ENCODE measurements at regions not wholly inside any gene's neighbourhood (a gene's known extent, or its start where the extent isn't known, plus 50 kb on each side); places are given as distances from the start of the nearest gene placed in this dataset.

DNA sequence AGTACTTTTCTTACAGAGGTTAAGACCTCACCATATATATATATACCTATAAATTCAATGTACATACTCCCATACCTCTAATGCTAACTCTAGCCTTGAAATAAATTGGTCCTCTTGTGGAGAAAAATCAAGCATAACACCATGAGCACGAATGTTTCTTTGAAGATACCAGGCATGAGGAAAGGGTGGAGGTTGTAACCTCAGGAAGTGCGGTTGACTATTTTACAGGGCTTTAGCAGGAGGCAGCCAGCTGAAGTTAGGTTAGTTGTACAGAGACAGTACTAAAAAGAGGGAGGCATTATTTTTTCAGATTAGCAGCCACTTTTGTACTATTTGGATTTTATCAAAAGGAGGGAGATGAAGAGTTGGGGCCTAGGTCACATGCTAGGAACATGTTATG lies 767.0 kb downstream of the OTOL1 start:
- ChIA-PET POLR2A (no interaction called here), CTCF (no interaction called here)

DNA sequence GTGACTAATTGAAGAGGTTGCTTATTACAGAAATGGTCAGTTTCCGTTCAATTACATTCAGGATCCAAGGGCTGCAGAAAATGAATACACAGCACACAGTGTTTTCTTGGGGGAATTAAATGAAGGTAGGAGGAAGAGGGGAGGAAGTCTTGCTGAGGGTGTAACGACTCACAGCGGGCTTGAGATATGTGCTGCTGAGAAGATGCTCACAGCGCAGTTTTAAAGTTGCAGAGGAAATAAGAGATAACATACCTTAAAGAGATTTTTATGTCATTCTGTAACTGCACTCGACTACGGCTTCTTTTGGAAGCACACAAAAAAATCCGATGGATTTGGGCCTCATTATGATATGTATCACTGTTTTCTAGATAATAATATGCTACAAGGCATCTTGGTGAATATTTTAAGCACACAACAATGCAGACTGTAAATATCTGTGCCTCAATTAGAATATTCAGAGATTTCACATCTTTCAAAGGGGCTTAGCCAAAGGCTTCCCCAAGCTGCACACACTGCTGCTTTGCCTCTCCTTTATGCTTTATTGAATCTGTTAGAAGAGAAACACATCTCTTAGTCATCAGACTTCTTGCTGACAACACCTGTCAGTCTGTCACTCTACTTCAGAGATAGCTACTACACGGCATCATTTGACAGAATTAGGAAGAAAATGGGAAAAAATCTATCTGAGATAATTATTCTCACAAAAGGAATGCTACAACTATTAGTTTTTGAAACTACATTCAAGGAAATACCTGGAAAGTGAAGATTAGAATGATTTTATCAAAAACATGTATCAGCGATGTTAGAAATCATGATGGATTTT lies 773.2 kb downstream of the OTOL1 start:
- CTCF ChIA-PET = no interaction called here
- POLR2A ChIA-PET = no interaction called here

DNA sequence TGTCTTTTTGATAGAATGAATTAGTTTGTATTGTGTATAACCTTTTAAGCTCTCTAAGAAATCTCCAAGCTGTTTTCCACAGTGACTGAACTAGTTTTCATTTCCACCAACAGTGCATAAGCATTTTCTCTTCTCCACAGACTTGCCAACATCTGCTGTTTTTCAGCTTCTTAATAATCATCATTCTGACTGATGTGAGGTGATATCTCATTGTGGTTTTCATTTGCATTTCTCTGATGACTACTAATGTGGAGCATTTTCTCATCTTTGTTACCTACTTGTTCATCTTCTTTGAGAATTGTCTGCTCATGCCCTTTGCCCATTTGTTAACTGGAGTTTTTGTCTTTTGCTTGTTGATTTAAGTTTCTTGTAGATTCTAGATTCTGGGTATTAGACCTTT lies 777.5 kb downstream of the OTOL1 start:
- ChIA-PET CTCF (no interaction called here), POLR2A (interaction anchor here (0.6 kb wide), 1 partner anchor 86 kb away, joined by 4 read pairs; no protein-coding TSS in a partner anchor)

DNA sequence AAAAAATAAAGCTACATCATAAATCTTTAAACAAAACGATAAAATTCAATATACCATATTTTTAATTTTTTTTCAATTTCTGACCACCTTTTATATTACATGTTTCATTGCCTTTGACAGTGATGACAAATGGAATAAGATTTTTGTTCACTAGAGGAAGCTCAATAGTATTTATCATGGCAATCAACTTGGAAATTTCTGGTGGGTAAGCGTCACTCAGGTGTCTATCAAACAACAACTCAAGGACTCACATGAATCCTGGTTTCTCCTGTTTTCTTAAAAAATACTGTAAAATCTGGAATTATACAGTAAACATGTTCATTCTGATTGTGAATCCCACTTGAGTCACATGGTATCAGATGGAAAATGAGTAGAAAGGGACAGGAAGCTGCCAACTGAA lies 782.2 kb downstream of the OTOL1 start:
- ChIA-PET CTCF (no interaction called here), POLR2A (no interaction called here)

DNA sequence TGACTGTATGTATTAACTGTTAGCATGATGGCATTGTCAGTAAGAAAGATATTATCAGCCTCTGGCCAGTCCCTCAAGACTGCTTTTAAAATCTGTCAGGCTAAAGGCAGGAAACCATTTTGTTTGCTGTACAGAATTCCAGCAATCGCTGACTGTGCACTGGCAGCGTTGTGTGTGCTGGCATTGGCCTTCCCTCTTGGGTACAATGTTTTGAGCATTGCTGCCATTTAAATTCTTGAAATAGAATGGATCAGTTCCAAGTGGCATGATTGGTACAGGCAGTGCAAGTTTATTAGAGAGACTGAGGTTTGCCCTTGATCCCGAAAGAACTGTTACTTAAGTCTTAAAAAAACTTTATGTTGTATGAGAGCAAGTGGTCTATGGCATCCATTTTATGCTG lies 788.7 kb downstream of the OTOL1 start:
- CTCF ChIA-PET = no interaction called here

DNA sequence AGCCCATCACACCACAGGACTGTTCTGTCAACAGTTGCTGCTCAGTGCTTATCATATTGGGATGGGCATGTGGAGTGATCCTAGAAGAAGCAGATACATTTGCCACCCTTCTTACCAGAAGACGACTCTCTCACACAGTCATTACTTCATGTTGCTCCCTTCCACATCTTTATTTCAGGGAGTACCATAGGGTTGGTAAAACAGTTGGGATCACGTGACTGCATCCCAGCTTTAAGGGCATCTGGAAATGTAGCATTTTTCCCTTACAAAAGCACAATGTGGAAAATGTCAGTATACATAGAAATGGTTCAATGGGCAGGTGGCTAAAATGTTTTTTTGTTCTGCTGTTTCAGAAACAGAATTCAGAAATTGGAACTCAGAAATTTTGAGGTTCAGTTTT lies 791.0 kb downstream of the OTOL1 start:
- CTCF ChIA-PET = no interaction called here
- POLR2A ChIA-PET = no interaction called here

More for the DNA sequence above, 788.7 kb downstream of the OTOL1 start:
- POLR2A ChIA-PET = no interaction called here

DNA sequence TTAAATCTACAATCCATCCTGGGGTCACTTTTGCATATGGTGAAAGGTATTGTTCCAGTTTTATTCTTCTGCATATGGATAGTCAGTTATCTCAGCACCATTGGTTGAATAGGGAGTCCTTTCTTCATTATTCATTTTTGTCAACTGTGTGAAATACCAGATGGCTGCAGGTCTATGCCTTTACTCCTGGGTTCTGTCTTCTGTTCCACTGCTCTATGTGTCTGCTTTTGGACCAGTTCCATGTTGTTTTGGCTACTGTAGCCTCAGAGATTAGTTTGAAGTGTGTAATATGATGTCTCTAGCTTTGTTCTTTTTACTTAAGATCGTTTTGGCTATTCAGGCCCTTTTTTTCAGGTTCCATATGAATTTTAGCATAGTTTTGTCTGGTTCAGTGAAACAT lies 795.8 kb downstream of the OTOL1 start:
- POLR2A ChIA-PET = no interaction called here
- CTCF ChIA-PET = no interaction called here

DNA sequence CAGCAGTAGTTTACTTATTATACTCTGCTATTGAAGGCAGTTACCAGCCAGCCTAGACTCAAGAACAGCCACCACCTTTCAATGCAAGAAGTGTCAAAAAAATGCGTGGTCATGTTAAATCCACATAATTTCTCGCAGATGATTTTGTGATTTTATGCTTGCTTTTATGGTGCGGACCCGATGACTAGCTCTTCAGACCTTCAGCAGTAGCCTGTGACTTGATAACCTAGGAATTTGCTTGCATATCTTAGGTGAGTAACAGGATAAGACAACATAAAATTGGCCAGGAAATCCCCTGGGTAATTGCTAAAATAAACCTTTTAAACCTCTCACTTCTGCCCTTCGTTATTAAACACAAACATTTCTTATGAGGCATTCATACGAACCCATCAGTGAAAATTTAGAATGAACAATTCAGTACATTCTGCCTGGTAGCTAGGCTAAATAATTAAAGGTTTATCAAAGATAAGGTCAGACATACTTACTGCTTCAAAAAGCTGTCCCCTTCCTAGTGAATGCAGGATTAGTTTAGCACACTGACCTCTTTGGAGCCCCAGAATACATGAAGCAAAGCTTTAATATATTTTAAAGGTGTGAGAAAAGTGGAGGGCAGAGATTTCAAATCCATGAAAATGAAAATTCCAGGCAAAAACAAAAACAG lies 798.8 kb downstream of the OTOL1 start:
- POLR2A ChIA-PET = no interaction called here
- CTCF ChIA-PET = no interaction called here

DNA sequence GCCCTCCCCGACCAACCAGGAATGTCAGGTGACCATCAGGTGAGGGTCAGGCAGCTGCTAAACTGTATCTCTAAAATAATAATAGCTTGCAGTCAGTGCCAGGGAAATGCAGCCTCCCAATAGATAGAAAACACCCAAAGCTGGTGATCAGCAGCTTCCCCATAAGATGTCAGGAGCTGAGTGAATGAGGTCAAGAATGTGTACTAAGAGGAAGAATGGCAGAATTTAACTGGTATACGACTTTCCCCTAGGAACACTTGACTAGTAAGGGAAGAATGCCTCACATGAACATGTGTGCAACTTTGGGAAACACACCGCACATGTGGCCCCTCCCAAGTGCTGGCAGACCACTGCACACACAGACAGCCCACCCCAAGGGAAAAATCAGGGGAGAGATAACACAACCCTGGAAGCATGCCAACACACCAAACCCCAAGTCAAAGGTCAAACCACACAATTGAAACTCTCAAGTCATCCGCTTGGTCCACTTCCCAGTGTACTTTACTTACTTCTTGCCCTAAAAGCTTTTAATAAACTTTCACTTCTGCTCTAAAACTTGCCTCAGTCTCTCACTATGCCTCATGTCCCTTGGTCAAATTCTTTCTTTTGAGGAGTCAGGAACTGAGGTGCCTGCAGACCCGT lies 806.5 kb downstream of the OTOL1 start:
- ChIA-PET POLR2A (no interaction called here), CTCF (no interaction called here)

DNA sequence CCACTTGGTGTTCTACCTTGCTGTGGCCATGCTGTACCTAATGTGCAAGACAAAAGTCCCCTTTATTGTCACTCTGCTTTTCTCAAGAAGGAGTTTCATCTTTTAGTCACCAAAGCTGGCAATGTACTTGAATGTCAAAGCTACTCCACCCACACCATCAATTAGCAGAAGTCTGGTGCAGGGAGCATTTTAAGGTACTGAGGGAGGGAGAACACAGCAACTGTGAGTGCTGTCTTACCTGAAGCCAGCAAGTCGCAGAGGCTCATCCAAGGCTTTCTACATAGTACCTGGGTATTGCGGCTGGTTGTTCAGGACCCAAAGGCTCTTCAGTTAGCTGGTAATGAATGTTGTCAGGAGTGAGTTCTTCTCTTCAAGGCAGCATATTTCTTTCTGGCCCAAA lies 820.4 kb downstream of the OTOL1 start:
- ChIA-PET POLR2A (no interaction called here), CTCF (no interaction called here)

DNA sequence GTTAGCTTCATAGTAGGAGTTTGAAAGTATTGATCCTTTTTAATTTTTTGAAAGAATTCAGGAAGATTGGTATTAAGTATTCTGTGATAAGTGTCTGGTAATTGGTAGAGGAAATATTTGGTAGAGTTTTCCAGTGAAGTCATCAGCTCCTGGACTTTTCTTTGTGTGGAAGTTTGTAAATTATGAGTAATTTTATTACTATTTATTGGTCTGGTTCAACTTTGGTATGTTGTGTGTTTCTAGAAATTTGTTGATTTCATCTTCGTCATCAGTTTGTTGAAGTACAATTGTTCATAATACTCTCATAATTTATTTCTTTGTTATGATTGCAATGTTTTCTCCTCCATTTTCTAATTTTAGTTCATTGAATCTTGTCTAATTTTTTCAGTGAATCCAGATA lies 832.0 kb downstream of the OTOL1 start:
- ChIA-PET CTCF (no interaction called here), POLR2A (no interaction called here)

DNA sequence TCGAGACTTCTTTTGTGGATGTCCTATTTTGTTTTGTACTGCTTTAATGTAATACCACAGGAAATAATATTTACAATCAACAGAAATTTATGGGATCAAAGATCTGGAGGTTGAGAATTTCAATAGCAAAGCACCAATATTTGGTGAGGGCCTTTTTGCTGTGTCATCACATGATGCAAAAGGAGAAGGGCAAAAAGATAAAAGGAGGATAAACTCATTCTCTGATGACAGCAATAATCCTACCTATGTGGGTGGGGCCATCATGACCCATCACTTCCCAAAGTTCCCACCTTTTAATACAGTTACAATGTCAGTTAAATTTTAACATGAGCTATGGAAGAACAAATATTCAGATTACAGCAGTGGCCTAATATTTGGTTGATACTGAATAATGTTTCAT lies 832.9 kb downstream of the OTOL1 start:
- POLR2A ChIA-PET = no interaction called here
- CTCF ChIA-PET = no interaction called here

DNA sequence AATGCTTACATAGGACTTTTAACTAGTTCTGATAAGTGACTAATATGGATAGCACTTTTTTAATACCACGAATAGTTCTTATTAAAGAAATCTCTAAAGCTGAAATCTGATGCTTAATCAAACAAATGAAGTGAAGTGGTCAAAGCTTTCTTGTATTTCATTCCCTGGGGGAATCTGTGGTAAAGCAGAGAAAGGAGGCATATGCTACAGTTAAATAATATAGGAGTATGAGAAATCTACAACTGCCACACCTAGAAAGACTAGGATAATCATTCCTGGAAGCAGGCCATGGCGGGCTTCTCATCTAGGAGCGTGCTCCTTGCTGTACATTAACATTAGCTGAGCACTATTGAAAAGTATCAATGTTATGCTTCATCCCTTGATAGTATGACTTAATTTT lies 835.7 kb downstream of the OTOL1 start:
- ChIA-PET CTCF (no interaction called here), POLR2A (no interaction called here)

DNA sequence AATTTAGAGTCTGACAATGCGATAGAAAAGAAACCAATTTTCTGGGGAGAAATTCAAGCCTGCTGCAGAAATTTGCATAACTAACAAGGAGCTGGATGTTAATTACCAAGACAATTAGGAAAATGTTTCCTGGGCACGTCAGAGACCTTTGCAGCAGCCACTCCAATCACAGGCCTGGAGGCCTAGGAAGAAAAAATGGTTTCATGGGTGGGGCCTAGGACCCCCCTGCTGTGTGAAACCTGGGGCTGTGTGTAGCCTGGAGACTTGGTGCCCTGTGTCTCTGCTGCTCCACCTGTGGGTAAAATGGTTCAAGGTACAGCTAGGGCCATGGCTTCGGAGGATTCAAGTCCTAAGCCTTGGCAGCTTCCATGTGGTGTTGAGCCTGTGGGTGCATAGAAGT lies 837.9 kb downstream of the OTOL1 start:
- POLR2A ChIA-PET = no interaction called here
- CTCF ChIA-PET = no interaction called here

DNA sequence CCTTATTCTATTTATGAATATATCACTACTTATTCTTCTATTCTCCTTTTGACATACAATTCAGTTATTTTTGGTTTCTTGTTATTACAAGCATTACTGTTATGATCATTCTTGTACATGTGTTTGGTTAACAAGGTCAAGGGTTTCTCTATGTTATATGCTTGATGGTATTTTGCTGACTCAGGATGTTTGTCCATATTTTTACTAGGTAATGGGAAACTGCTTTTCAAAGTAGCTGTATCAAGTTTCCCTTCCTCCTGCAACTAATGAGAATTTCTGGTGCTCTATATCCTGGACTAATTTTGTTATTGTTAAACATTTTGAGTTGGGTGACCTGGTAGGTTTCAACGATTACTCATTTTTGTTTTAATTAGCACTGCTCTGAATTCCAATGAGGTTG lies 841.0 kb downstream of the OTOL1 start:
- CTCF ChIA-PET = no interaction called here
- POLR2A ChIA-PET = no interaction called here

DNA sequence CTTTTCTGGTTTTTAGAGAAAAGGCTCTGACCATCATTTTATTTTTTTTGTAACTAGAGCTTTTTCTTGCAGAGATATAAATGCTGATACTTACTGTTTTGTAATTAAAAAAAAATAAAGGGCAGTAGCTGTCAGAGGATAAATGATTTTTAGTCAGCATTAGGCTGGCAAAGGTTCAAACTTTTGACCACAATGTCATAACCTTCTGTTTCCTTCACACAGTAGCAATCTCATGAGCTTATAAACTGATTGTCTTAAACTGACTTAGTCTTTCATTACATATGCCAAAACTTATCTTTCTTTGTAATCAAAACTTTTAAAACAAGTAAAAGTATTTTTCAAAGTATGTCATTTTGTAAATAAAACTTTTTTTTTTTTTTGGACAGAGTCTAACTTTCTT lies 841.9 kb downstream of the OTOL1 start:
- ChIA-PET CTCF (no interaction called here), POLR2A (no interaction called here)

DNA sequence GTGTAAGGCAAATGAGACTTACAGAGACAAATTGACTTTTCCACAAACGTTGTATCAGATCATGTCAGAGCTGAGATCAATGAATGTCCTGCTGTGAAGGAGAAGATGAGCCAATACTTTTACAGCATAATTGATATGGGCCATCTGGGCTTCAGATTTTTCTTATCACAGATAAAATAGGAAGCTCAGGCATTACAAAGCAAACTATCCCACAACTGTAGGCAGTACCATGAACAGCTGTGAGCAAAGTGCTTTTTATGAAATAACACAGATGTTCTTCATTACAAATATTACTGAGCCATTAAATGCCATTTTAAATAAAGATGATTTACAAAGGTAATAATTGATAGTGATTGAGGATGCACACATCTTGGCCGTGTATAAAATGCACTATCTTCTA lies 852.3 kb downstream of the OTOL1 start:
- ChIA-PET POLR2A (no interaction called here), CTCF (no interaction called here)

DNA sequence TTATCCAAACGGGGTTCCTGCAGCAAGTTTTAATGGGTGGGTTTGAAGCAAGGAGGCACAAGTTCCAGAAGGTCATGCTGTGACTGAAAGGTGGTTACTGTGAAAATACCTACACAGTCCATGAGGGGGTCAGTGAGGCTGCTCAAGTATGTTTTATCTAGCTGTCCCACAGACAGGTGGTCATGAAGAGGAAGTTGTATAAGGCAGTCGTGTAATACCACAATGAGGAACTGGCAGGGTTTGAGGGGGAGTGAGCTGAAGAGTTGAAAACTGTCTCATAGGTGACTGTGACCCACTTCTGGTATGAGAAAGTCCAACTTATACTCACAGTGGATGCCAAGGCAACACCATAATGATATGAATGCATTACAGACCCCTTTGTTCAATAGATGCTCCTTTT lies 856.8 kb downstream of the OTOL1 start:
- ChIA-PET POLR2A (no interaction called here), CTCF (interaction anchor here (0.8 kb wide), 1 partner anchor 597 kb away, joined by 3 read pairs; no protein-coding TSS in a partner anchor)

DNA sequence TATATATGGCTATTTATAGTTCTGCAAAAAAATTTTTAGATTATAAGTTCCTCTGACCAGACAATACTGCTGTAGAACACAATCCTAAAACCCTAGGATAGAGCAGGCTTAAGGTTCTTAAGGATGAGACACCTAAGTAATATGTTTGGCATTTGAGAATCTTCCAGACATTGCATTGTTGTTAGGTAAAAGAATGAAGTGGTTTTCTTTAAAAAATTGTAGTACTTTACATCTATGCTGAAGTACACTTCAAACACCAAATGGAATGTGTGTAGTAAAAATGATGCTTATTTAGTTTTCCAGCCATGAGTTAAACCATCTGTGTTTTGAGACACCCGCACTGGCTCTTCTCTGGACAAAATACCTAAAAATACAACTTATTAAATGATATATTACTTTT lies 857.7 kb downstream of the OTOL1 start:
- POLR2A ChIA-PET = no interaction called here
- CTCF ChIA-PET = no interaction called here

DNA sequence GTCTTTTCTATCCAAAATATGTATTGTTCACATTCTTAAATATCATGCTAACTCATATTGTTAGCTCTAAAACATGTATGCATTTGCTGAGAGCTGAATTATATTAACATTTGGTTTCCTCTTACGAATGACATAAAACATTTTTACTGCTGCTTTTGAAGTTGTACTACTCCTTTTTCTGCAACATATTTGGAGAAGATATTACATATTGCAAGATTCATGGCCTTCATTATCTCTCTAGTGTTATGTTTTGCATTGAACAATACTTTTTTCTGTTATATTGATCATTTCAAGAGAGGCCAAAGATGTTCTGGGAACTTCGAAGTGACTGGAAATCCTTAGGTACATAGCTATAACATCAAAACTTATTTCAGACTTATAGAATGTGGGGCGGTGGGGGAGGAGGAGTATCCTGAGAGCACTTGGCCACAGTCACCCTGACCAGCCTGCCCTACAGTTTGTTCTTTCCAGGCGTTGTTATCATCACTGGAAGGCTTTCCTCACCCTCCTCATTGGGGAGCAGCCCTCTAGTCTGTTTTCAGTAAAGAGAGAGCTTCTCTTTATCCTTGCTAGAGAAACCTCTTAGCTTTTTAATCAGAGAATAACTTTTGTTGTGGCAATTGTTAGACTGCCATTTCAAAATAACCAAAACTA lies 868.6 kb downstream of the OTOL1 start:
- CTCF ChIA-PET = no interaction called here
- POLR2A ChIA-PET = no interaction called here

DNA sequence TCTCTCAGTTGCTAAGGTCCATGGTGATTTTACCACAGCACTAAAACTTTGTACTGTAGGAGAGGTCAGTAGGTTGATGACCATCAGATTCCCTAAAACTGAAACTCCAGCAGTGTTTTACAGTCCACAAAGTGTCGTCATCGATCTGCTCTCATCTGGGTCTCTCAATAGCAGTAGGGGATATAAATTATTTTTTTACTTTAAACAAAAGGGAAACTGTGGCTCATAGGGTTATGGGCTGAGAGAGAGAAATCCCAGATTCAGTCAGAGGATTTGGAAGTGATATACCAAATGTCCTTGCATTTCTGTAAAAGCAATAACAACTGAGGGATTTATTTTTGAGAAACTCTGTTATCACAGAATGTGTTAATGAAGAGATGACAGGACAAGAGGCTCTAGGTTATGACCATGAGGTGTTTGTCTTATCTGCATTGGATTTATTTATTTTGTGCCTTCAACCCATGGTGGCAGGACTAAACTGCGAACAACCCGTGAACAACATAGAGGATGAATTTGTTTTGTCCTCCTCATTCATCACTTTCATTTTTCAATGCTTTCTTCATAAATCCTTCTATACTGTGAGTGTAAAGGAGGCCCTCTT lies 869.7 kb downstream of the OTOL1 start:
- ChIA-PET CTCF (no interaction called here), POLR2A (no interaction called here)
